Right lobe of liver (tissue), 4 donors: ENCODE measurements at regions not wholly inside any gene's neighbourhood (a gene's known extent, or its start where the extent isn't known, plus 50 kb on each side); places are given as distances from the start of the nearest gene placed in this dataset.

ENCODE experiments used
- CTCF ChIP-seq, 4 donors: fragments of 200-600 bp in 3 of 4; fragments of 450-650 bp in 1 of 4; IDR thresholded peaks; one replicate each; pipeline versions ENCODE4 v1.5.1 to v1.8.0; 2016 to 2022; ENCODE audit warnings: antibody characterized with exemption in 4 of 4, mild to moderate bottlenecking in 2 of 4
- POLR2A ChIP-seq: fragments of 450-650 bp; IDR thresholded peaks from one replicate; pipeline ENCODE4 v1.6.1; 2017; ENCODE audit warnings: antibody characterized with exemption, mild to moderate bottlenecking
- donor health status: DM: no; HTN: no; CAD: no.
- donor health status: DM: no; HTN: no; CAD: no.
- donor health status: DM: no; HTN: yes; CAD: no.

GRCh38 chr5:159819591-159820411, 96.5 kb upstream of the ADRA1B start:
- no peak for TF ChIP-seq CTCF (IDR thresholded peaks at IDR 0.05)
- no peak for TF ChIP-seq POLR2A
